GM12865 (cell line): ENCODE measurements at regions not wholly inside any gene's neighbourhood (a gene's known extent, or its start where the extent isn't known, plus 50 kb on each side); places are given as distances from the start of the nearest gene placed in this dataset.

ENCODE experiments used
- DNase-seq: peaks from one replicate; pipeline ENCODE4 v3.0.0; 2010; ENCODE audit warnings: low read depth
- H3K4me3 ChIP-seq: 2 replicates; pipeline ENCODE4 v1.5.1; 2011; ENCODE audit warnings: mild to moderate bottlenecking, low read depth, low read length, control low read depth
- CTCF ChIP-seq: IDR thresholded peaks from 2 replicates; pipeline ENCODE4 v1.5.1; 2011; ENCODE audit warnings: low read length, control low read depth, low read depth, inconsistent platforms; ENCODE audit not compliant: insufficient read depth; ENCODE audit errors: missing control alignments

DNA sequence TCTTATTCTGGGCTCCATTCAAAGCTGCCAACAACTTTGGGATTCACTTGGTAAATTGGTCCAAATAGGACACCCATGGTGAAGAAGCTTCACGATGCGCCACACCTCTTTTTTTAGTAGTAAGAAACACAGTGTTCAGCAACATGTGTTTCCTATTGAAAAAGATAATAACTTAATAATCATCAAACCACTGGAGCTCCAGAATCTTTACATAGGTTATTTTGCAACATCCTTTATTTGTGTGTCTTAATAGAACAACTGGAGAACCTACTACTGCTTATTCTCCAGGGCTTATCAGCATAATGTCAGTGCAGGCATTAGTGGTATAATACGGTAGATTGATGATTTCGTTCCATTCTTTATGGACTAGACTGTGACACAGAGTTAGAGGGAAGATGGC is 63.3 kb upstream of the DAPK1 start:
- no peak overlapping the region for H3K4me3 ChIP-seq
- no peak for TF ChIP-seq CTCF
- DNase-seq = no peak

DNA sequence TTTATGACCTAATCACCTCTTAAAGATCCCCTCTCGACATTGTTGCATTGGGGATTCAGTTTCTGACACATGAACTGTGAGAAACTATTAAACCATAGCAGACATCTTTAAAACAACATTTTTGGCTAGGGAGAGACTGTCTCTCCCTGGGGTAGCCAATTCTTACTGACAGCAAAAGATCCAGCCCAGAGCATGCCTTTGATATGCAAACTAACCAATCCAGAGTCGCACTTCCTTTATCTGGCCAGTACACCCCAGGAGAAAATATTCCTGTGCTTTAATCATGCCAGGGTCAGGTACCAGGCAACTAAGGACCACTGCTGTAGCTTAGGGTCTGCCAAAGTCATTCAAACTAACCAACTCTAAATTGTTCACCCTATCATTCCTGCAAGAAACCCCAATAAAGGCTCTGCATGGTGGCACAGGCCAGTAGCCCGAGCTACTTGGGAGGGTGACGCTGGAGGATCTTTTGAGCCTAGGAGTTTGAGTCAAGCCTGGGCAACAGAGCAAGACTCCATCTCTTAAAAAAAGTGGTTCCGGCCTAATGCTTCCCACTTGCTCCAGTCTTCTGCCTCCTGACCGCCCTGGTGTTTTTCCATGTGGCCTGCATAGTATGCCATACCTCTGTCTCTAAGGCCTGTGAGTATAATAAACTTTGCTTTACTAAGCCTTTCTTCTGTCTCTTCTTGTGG is 62.3 kb upstream of the DAPK1 start:
- H3K4me3 ChIP-seq = no peak overlapping the region
- no peak for DNase-seq
- TF ChIP-seq CTCF = no peak

- no peak overlapping the region for H3K4me3 ChIP-seq
- no peak for TF ChIP-seq CTCF
- no peak for DNase-seq
These were observed 61.0 kb upstream of the DAPK1 start for GRCh38 chr9:87436716-87437115.

- no peak overlapping the region for H3K4me3 ChIP-seq
- DNase-seq = no peak
- no peak for TF ChIP-seq CTCF
These were observed 59.7 kb upstream of the DAPK1 start for GRCh38 chr9:87437966-87438365.

- TF ChIP-seq CTCF = no peak
- DNase-seq = no peak
- no peak overlapping the region for H3K4me3 ChIP-seq
These were observed 56.4 kb upstream of the DAPK1 start for GRCh38 chr9:87441251-87441650.

DNA sequence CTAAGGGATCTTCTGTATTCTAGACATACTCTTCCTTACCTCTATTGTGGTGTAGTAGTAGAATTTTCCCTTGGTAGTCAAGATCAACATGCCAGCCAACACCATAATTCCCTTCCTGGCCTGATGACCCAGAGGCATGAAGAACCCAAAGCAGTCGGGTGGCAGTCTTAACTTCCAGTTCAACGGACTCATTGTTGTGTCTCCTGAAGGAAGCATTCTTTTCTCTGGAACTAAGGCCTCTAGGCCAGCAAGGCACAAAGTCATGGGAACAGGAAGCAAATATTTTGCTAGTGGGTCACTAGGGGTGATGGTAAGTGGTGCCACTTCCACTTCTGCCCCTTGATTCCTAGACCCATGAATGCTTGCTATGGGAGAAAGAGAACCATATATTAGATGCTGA is 55.2 kb upstream of the DAPK1 start:
- no peak for DNase-seq
- no peak overlapping the region for H3K4me3 ChIP-seq
- TF ChIP-seq CTCF = no peak

DNA sequence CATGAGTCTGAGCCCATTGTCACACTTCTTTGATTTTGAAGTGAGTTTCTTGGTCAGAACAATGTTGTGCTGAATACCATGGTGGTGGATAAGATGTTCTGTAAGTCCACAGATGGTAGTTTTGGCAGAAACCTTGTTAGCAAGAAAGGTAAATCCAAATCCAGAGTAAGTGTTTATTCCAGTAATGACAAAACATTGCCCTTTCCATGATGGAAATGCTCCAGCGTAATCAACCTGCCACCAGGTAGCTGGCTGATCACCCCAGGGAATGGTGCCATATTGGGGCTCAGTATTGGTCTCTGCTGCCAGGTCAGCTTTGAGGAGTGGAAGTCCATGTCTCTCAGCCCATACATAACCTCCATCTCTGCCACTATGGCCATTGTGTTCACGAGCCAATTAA is 54.7 kb upstream of the DAPK1 start:
- TF ChIP-seq CTCF = no peak
- DNase-seq = no peak
- H3K4me3 ChIP-seq = no peak overlapping the region
